Left forelimb (tissue), 1 donor: ENCODE measurements at regions not wholly inside any gene's neighbourhood (a gene's known extent, or its start where the extent isn't known, plus 50 kb on each side); places are given as distances from the start of the nearest gene placed in this dataset.

ENCODE experiments used
- DNase-seq: peaks from one replicate; pipeline ENCODE4 v3.0.0-alpha.2; 2018; ENCODE audit warnings: low spot score

DNA sequence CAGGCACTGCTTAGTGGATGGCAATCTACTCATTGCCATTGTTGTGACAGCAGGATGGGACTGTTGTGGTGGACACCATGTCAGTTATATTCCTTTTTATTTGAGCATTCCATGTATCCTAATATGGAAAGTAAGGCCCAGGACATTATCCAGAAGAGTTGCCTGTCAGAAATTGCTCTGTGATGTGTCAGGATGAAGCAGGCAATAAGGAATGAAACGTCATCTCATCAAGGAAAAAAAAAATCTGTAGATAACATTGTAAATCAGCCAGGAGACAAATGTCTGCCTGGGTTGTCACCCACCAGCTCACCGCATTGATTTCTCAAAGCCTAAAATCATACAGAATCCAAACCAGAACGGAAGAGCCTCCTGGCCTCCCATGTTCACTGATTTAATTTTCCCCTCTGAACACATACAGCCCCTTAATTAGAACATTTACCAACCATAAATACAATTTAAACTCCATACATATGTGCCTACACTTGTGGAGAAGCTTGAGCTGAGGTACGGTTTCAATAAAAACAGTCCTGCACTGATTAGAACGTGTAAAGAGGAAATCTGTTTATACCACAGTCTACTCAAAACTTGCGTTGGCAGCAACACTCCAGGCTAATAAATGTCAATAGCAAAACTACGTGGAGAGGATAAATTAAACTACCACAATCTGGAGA, 73.9 kb downstream of the FOXD1 start:
- no peak for DNase-seq

DNA sequence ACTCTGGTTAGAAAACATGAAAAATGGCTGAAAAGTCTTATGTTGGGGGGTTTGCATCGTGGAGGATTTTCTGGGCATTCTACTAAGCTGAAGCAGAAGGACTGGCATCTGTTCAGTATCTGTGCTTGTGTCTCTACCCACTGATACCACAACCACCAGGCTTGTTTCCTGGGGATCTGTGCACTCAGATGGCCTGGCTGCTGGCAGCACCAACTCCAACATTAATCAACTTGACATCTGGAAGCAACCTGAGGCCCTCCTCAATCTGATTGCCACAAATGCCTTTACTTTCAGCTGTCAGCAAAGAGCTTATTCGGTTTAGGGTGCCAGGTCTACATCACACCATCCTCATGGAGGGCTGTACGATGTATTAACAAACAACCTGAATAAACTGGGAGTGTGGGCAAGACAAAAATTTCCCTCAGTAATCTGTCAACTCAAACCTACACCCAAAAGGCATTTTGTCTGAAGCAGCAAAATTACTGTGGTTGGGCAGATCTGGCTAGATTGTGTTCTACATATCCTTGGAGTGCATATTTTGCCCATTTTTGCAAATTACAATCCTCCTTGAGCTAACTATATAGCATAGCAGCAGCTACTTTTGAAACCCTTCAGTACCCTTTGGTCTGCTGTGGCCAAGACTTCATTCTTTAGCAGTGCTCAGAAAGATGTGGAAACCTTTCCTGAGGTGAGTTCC, 74.6 kb downstream of the FOXD1 start:
- DNase-seq: no peak

DNA sequence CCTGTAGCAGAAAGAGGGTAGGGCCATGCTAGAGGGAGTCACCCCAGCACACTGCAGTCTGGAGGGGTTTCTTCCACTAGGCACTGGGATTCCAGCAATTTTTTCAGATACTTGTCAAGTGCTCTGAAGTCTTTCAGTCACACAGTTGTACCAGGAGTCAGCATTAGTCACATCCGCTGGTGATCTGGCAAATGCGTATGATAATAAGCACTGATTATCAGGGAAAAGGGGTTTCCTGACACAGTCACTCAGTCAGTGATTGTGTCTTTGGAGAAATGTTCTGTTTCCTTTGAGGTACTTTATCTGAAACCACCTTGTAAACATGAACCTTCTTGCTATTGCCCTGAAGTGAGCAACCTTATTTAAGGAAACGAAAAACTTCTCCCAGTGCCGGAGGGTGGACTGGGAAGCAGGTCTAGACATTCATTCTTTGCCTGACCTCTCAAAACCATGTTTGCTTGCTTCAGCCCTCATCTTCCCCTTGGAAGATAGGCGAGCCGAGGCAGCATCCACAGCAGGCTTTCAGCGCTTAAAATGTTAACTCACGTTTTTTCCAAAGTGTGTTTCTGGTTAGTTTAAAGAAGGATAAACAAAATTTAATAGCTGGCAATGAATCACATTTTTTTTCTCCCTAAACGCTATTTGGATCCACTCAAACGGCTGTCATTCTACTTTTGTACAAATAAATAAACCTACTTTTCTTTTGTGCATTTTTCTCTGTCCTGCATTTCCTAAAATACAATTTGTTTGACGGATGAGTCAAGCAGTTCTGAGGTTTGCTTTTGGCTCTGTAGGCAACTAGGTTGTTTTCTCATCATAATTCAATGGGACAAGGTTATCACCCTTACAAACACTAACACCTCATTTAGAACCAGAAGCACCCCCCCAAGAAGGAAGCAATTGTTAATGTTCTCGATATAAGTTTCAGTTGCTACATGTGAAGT, 77.7 kb downstream of the FOXD1 start:
- DNase-seq: no peak

DNA sequence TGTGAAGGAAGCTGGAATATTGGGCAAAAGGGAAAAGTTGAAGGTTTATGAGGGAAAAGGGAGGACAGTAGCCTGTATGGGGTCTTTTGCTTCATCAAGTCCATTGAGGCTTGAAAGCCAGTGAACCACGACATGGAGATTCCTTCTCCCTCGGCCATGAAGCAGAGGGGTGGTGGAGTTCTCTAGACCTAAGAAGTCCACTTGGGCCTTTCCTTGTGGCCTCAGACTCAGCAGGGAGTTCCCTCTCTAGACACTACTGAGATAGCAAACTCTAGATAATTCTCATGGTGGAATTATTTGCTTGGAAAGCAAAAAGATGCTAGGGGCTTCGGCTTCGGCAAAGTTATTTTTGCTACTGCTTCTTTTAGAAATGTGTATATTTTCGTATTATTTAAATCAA, 78.5 kb downstream of the FOXD1 start:
- no peak for DNase-seq

DNA sequence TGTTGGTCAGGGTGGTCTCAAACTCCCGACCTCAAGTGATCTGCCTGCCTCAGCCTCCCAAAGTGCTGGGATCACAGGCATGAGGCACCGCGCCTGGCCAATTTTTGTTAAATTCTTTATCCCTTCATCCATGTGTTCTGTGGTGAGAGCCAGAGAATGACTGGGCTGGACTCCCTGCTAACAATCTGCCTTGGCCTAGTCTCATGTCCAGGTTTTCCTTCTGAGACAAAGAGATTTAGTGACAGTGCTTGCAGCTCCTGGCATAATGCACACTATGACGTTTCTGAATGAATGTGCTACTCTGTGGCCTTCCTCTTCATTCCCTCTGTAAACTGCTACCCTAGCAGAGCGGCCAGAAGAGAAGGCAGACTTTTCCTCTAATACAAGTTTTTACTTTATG, 79.3 kb downstream of the FOXD1 start:
- no peak for DNase-seq

DNA sequence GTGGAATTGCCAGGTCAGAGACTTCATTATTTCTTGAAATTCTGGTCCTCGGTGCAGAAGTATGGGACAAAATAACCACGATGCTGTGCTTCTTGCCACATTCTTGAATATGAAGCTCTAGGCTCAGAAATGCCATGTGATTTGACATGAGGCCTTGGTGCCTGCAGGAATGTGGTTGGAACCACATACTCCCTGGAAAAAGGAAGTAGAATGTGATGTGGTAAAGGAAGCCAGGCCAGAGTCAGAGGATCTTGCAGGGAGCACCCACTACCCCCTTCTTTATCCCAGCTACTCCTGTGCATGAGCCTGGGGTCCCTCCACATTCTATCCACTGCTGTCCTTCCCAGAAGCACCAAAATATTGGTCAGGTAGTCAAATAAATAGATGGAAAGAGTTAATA, 80.9 kb downstream of the FOXD1 start:
- DNase-seq: no peak

DNA sequence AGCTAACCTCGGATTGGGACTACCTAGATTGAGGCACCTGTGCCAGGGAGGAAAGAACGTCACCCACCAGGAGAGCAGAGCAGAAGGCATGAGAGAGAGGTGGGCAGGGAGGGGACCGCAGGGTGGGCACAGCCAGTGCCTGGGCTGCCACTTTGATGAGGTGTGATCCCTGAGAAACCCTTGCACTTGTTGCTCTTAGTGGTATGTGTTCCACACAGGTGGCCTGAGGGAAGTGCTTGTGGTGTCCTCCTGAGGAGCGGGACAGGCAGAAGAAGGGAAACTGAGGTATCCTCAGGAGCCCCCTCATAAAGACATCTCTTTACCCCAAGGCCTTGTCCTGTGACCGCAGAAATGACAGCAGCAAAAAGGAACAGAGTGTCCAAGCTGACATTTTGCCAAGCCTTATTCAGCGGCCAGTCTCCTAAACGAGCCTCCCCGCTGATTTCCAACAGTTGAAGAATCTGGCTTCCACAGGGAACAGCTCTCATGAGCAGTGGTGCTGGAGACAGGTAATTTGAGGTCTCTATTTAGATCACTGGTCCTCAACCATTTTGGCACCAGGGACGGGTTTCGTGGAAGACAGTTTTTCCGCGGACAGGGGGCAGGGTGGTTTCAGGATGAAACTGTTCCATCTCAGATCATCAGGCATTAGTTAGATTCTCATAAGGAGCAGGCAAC, 82.4 kb downstream of the FOXD1 start:
- no peak for DNase-seq

DNA sequence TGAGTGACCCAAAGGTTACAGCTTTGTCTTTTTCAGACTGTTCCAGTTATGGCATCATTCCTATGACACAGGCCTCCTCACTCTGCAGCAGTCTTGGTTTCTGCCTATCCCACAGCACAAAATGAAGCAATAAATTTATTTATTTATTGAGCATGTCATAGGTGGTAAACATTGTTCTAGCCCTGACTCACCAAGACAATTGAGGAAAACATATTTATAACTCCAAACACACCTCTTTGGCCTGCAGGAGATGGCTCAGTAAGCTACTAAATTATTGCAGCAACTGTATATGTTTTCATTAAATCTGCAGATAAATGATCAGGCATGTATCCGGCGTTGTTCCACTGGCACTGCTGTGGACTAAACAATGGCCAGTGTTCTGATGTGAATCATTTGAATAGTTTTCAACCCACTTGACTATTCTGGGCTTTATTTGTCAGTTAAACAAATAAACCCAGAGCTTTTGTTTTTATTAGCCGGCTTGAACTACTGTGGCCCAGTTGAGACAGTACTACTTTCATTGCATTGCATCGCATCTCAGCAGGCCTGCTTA, 83.2 kb downstream of the FOXD1 start:
- DNase-seq: no peak

DNA sequence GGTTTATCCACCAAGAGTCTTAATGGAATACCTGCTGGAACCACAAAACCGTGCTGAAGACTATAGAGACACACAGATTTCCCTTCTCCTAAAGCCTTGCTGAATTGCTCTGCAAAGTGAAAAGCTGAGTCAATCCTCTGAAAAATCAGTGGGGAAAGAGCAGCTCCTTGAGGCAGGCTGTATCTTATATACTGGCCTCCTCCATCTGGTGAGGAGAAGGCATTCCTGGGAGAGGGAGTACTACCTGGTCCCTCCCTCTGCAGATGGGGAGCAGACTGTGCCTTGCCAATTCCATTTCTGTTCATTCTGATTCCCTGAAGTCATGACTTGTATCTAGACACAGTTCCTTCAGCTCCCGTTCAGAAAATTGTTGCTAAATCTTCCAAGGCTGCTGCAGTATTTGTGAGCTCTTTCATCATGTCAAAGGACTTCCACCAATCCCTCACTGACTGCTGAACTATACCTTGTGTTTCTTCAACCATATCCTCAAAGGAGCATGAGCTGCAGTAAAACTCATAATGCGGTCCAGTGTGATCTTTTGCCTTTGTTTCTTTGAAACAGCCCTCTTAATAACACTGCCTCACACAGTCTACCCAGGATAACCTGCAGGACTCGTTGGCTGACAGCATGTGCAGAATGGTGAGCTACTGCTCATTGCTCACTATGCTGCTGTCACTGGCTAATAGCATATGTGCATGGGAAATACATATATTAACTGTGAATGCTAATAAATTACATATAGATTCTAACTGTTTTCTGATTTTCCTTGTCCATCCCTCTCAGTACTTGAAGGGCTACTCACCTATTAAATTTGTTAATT, 84.5 kb downstream of the FOXD1 start:
- no peak for DNase-seq

DNA sequence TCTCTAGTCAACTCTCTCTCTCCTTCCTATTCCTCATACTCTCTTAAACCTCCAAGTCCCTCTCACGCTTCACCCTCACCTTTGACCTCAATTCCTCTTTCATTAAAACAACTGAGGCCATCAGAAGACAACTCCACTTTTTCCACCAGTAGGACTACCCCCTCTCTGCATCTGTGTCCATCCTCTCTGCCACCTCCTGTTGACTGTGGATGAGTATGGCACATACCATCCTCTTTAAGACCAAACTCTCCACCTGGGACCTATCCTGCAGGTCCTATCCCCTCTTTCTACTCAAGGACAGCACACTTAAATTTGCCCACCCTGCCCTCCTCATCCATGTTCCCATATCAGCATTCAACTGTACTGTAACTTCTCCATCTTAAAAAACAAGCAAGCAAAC, 89.2 kb downstream of the FOXD1 start:
- no peak for DNase-seq

DNA sequence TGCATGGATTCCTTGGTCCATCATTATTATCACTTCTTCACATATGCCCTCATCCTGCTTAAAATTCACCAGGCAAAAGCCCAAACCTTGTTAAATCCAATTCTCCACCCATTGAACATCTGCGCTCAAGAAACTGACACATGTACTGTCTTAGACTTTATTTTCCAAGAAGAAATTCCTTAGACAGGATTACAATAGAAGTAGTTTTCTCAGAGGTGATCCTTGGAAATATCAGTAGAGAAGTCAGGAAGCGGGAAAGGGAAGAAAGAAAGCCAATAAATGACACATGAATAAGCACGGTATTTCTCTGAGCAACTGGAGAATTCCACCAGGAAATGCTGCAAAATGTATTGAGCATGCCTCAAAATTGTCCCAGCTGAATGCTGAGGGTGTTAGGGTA, 90.2 kb downstream of the FOXD1 start:
- DNase-seq: no peak

DNA sequence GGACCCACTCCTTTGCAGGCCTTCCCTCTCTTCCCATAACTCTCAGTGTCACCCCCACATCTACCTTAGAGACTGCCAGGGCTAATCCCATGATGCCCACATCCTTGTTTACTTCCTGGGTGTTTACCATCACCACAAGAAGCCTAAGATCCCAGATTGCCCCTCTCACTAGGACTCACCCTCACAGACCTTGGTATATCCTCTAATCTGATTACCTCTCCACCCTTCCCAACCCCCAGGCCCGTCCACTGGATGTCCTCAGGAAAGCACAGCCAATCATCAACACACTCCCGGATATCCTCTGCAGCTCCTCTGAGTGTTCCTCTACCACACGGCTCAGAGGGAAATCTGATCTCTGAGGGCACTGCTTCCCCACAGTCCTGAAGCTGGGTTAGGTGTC, 91.0 kb downstream of the FOXD1 start:
- DNase-seq: no peak

DNA sequence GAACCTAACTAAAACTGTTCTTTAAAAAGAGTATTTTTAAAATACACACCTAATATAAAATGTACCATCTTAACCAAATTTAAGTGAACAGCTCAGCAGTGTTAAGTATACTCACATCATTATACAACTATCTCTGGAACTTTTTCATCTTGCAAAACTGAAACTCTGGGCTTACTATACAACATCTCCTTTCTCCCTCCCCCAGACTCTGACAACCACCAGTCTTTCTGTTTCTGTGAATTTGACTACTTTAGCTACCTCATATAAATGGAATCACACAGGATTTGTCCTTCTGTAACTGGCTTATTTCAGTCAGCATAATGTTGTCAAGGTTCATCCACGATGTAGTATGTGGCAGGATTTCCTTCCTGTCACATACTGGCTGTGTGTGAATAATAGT, 93.5 kb downstream of the FOXD1 start:
- no peak for DNase-seq

DNA sequence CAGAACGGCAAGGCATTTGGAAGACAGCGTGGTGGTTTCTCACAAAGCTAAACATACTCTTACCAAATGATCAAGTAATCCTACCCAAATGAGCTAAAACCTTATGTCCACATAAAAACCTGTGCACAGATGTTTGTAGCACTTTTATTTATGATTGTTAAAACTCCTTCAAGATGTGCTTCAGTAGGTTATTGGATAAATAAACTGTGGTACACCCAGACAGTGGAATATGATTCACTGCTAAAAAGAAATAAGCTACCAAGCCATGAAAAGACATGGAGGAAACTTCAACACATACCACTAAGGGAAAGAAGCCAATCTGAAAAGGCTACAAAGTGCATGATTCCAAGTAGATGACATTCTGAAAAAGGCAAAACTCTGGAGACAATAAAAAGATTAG, 94.2 kb downstream of the FOXD1 start:
- DNase-seq: no peak

DNA sequence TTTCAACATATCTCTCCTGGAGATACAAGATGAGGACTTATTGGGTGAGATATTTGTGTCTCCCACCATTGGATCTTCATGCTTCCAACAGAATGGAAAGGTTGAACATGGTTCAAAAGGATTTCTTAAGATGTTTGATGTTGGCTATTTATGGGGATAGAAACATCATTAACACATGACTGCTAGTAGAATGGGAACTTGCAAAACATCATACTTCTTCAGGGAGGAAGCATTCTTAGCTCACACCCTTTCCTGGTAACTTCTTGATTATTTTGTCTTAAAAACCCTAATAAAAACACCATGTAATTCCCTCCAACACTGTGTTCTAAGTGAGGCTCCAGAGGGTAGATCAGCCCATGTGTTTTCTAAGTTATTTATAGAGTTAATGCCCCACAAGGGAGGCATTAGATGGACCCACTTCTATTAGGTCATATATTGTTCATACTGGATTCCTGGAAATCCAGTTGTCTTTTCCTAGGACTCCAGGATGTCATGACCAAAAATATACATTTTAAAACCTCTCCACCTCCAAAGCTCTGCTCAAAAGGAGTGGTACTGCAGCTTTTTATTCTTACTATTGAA, 95.8 kb downstream of the FOXD1 start:
- no peak for DNase-seq

DNA sequence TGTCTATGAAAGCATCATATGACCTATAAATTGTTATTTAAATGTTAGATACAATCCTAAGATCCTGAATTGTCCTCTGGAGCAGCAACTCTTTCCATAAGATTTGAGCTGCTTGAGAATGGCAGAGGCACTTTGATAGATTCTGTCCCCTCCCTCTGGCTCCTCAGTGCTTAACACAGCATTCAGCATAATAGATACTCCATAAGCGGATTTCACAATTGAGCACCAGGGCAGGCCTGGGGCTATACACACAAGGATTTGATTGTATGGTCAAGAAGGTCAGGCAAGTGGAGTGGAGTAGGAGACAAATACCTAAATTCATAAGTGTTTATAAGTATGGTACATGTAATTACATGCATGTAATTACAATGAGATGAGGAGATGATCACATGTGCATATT, 96.3 kb downstream of the FOXD1 start:
- no peak for DNase-seq

DNA sequence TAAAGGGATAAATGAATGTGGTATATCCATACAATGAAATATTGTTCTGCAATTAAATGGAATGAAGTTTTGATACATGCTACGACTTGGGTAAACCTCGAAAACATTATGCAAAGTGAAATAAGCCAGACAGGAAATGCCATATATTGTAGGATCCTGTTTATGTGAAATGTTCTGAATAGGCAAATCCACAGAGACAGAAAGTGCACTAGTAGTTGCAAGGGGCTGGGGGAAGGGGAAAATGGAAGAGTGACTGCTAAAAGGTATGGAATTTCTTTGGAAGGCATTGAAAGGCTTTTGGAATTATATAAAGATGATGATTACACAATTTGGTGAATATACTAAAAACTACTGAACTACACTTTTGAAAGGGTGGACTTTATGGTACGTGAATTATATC, 97.0 kb downstream of the FOXD1 start:
- DNase-seq: no peak

DNA sequence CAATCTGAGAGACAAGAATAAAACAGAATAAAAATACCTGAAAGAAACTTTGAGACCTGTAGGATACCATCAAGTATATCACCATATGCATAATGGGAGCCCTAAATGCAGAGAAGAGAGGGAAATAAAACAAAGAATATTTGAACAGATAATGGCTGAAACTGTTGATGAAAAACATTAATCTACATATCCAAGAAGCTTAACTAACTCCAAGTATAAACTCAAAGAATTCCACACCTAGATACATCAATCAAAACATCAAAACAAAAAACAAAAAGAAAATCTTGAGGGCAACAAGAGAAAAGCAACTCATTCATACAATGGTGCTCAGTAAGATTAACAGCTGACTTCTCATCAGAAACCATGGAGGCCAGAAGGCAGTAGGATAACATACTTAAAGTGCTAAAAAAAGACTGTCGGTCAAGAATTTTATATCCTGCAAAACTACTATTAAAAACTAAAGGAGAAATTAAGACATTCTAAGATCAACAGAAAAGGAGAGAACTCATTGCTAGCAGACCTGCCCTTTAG, 101.6 kb downstream of the FOXD1 start:
- no peak for DNase-seq

DNA sequence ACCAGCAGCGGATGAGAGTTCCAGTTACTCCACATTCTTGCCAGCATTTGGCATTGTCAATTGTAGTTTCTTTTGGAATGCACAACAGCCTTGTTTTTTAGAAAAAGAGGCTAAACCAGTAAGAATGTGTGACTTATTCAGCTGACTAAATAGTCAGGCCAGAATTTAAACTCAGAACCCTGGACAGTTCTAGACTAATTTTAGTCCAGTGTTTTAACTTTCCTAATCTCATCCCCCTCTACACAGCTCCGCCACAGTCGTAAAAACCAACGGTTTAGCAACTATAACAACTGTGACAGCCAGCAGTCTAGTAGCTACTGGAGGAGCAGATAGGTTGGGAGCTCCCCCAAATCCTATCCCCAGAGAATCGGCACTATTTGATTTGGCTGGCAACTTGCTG, 103.7 kb downstream of the FOXD1 start:
- no peak for DNase-seq

DNA sequence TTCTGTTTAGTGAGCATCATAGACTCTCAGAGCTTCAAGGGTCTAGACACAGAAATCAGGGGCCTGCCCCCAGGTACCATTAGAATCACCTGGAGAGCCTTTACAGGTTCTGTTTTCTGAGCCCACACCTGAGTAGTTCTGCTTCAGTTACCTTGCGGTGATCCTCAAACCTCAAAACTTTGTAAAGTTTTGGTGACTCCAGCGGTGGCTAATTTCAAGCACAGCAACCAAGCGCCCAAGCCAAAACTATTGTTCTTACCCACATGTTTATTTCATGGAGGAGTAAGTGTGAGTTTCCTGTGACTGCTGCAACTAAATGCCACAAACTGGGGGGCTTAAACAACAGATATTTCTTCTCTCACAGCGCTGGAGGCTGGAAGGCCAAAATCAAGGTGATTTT, 108.9 kb downstream of the FOXD1 start:
- no peak for DNase-seq
